ENCODE measurements at regions not wholly inside any gene's neighbourhood (a gene's known extent, or its start where the extent isn't known, plus 50 kb on each side); places are given as distances from the start of the nearest gene placed in this dataset.
"Not testable (repeated sequence)": the region's sequence is repeated elsewhere in the genome, so short reads cannot be mapped to it uniquely, and the experiment has no call there.

DNA sequence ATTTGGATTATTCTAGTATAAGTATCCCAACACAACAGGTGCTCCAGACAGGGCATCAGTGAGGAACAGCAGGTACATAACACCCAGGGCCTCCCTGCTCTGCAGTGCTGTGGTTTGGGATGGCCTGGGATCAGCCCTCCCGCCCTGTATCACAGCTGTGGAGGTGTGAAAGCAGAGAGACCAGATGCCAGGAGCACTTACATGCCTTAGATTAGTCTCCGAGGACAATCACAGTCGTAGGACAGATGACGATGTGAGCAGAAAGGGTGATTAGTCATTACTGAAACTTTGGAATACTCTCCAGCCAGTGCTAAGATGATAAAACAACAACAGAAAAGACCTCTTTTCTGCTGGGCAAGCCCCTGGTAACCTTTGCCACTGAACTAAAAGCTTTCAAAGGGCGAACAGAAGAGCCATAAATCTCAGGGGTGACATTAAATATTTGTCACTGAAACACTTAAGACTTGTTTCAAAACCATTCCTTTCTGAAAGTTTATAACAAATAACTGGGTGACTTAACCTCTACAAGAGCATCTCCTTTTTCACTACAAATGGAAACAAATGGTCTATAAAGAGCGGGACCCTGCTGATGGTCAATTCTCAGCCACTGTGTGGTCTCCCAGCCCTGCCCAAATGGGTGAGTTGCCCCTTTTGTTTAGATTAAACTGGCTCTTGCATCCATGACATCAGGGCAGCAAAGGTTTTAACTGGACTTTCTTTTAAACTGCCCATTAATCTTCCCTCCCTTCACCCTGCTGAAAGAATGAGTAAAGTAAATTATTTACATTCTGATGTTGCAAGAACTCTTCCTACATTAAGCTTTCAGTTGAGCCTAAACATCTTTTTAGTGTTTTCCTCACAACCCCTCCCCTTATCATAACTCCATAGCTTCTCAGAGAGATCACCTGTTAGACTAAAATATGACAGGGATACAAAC is 183.1 kb upstream of the COX10 start:
- no peak overlapping the region for H3K4me3 ChIP-seq (ENCODE audit: low read depth, low read length)
- TF ChIP-seq, protein P1, sequence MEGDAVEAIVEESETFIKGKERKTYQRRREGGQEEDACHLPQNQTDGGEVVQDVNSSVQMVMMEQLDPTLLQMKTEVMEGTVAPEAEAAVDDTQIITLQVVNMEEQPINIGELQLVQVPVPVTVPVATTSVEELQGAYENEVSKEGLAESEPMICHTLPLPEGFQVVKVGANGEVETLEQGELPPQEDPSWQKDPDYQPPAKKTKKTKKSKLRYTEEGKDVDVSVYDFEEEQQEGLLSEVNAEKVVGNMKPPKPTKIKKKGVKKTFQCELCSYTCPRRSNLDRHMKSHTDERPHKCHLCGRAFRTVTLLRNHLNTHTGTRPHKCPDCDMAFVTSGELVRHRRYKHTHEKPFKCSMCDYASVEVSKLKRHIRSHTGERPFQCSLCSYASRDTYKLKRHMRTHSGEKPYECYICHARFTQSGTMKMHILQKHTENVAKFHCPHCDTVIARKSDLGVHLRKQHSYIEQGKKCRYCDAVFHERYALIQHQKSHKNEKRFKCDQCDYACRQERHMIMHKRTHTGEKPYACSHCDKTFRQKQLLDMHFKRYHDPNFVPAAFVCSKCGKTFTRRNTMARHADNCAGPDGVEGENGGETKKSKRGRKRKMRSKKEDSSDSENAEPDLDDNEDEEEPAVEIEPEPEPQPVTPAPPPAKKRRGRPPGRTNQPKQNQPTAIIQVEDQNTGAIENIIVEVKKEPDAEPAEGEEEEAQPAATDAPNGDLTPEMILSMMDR (conservative IDR thresholded peaks at IDR 0.05; ENCODE audit: low read depth, low read length), result no peak
- DNase-seq (ENCODE audit: low read depth), result peak; percentile 3

GRCh38 chr17:13888056-13888609 is 181.2 kb upstream of the COX10 start:
- no peak overlapping the region for H3K4me3 ChIP-seq (ENCODE audit: low read depth, low read length)
- DNase-seq (ENCODE audit: low read depth), result peak; percentile 42

GRCh38 chr17:13908971-13909370 is 160.3 kb upstream of the COX10 start:
- H3K4me3 ChIP-seq (ENCODE audit: low read depth, low read length); DNase-seq (ENCODE audit: low read depth): not testable (repeated sequence)

More at GRCh38 chr17:13888056-13888609, 181.2 kb upstream of the COX10 start:
- TF ChIP-seq, protein P1 (conservative IDR thresholded peaks at IDR 0.05; ENCODE audit: low read depth, low read length), result no peak

DNA sequence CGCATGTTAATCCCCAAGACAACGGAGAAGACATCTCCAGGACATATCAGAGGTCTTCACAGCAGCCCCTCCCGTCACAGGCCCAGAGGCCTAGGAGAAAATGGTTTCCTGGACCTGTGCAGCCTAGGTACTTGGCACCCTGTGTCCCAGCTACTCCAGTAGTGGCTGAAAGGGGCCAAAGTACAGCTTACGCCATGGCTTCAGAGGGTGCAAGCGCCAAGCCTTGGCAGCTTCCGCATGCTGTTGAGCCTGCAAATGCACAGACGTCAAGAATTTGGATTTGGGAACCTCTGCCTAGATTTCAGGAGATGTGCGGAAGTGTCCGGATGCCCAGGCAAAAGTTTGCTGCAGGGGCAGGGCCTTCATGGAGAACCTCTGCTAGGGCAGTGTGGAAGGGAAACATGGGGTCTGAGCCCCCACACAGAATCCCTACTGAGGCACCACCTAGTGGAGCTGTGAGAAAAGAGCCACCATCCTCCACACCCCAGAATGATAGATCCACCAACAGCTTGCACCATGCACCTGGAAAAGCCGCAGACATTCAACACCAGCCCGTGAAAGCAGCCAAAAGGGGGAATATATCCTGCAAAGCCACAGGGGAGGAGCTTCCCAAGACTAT is 159.3 kb upstream of the COX10 start:
- no peak for DNase-seq (ENCODE audit: low read depth)
- no peak overlapping the region for H3K4me3 ChIP-seq (ENCODE audit: low read depth, low read length)
- TF ChIP-seq, protein P1 (conservative IDR thresholded peaks at IDR 0.05; ENCODE audit: low read depth, low read length), result no peak

- TF ChIP-seq, protein P1 (conservative IDR thresholded peaks at IDR 0.05; ENCODE audit: low read depth, low read length), result no peak
- no peak overlapping the region for H3K4me3 ChIP-seq (ENCODE audit: low read depth, low read length)
- DNase-seq (ENCODE audit: low read depth), result no peak
Observed at GRCh38 chr17:13917634-13918033, 151.7 kb upstream of the COX10 start.

DNA sequence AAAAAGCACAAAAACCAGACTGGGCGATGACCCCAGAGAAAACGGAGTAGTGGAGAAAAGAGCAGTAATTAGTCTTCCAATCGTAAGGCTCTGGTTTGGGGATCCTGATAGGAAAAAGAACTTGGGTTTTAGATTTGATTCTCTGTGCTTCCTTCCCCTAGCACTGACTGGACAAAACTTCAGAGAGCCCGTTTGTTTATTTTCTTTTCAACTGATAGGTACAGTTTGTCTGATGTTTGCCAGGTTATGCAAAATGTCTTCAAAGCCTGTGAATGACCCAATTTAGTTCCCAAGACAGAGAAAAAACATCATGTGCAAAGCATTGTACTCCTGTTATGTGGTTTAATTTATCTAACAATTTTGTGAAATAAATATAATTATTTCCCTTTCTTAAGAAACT is 151.1 kb upstream of the COX10 start:
- TF ChIP-seq, protein P1 (conservative IDR thresholded peaks at IDR 0.05; ENCODE audit: low read depth, low read length), result no peak
- no peak overlapping the region for H3K4me3 ChIP-seq (ENCODE audit: low read depth, low read length)
- DNase-seq (ENCODE audit: low read depth), result peak; percentile 10

- TF ChIP-seq, protein P1 (conservative IDR thresholded peaks at IDR 0.05; ENCODE audit: low read depth, low read length), result no peak
- H3K4me3 ChIP-seq (ENCODE audit: low read depth, low read length), result no peak overlapping the region
- DNase-seq (ENCODE audit: low read depth), result no peak
Observed at GRCh38 chr17:13919818-13920217, 149.5 kb upstream of the COX10 start.

Data from choroid plexus epithelial cell (primary cell).